GM23248 (cell line): ENCODE measurements at regions not wholly inside any gene's neighbourhood (a gene's known extent, or its start where the extent isn't known, plus 50 kb on each side); places are given as distances from the start of the nearest gene placed in this dataset.

Experiments used
- DNase-seq: peaks from one replicate; pipeline ENCODE4 v3.0.0-alpha.2; 2015
- H2AFZ ChIP-seq: fragments of 200-600 bp; sonication (generic); 2 replicates; pipeline ENCODE4 v1.6.1; 2016; ENCODE audit warnings: antibody characterized with exemption
- H3F3A ChIP-seq: fragments of 200-600 bp; sonication (generic); 2 replicates; pipeline ENCODE4 v1.6.1; 2016; ENCODE audit warnings: mild to moderate bottlenecking, antibody characterized with exemption, mixed run types; ENCODE audit not compliant: insufficient read depth
- H3K27ac ChIP-seq: fragments of 200-600 bp; sonication (generic); 2 replicates; pipeline ENCODE4 v1.5.1; 2016; ENCODE audit warnings: mild to moderate bottlenecking
- H3K27me3 ChIP-seq: fragments of 200-600 bp; sonication (generic); replicated peaks from 2 replicates; pipeline ENCODE4 v1.6.1; 2016; ENCODE audit warnings: mild to moderate bottlenecking; ENCODE audit not compliant: insufficient read depth
- H3K36me3 ChIP-seq: fragments of 200-600 bp; sonication (generic); 2 replicates; pipeline ENCODE4 v1.6.1; 2016; ENCODE audit warnings: low read depth, mild to moderate bottlenecking
- H3K4me1 ChIP-seq: fragments of 200-600 bp; sonication (generic); 2 replicates; pipeline ENCODE4 v1.6.1; 2016; ENCODE audit warnings: mild to moderate bottlenecking; ENCODE audit not compliant: insufficient read depth
- H3K4me2 ChIP-seq: fragments of 200-600 bp; sonication (generic); one replicate; pipeline ENCODE4 v1.6.1; 2016; ENCODE audit warnings: mild to moderate bottlenecking; ENCODE audit not compliant: unreplicated experiment
- H3K4me3 ChIP-seq: fragments of 200-600 bp; sonication (generic); 2 replicates; pipeline ENCODE4 v1.5.1; 2016; ENCODE audit warnings: mild to moderate bottlenecking
- H3K79me2 ChIP-seq: fragments of 200-600 bp; sonication (generic); 2 replicates; pipeline ENCODE4 v1.6.1; 2016; ENCODE audit warnings: mild to moderate bottlenecking; ENCODE audit not compliant: insufficient read depth
- H3K9ac ChIP-seq: fragments of 200-600 bp; sonication (generic); 2 replicates; pipeline ENCODE4 v1.6.1; 2016; ENCODE audit warnings: mild to moderate bottlenecking
- H3K9me2 ChIP-seq: fragments of 200-600 bp; sonication (generic); 2 replicates; pipeline ENCODE4 v1.6.1; 2016; ENCODE audit warnings: mixed run types, mild to moderate bottlenecking, moderate library complexity; ENCODE audit not compliant: insufficient read depth
- H3K9me3 ChIP-seq: fragments of 200-600 bp; sonication (generic); one replicate; pipeline ENCODE4 v1.6.1; 2017; ENCODE audit warnings: low read depth
- H4K20me1 ChIP-seq: fragments of 200-600 bp; sonication (generic); 2 replicates; pipeline ENCODE4 v1.6.0; 2016; ENCODE audit not compliant: insufficient read depth
- EZH2 ChIP-seq: fragments of 200-600 bp; sonication (generic); IDR thresholded peaks from 2 replicates; pipeline ENCODE4 v1.6.1; 2018; ENCODE audit warnings: antibody characterized with exemption, mild to moderate bottlenecking; ENCODE audit not compliant: insufficient read depth, poor library complexity, severe bottlenecking
- EZH2phosphoT487 ChIP-seq: fragments of 200-600 bp; sonication (generic); IDR thresholded peaks from 2 replicates; pipeline ENCODE4 v1.6.1; 2018; ENCODE audit warnings: antibody characterized with exemption, moderate library complexity, mild to moderate bottlenecking, low read depth; ENCODE audit not compliant: insufficient read depth
- WGBS, 2 experiments: methylation state at CpG; one replicate each; pipeline ENCODE4 v1.1.6; 2015 to 2017; ENCODE audit warnings: low lambda C conversion rate in 2 of 2, low coverage in 1 of 2; ENCODE audit errors: missing lambda C conversion rate in 2 of 2; 5-methylcytosine and 5-hydroxymethylcytosine counted together
- in situ Hi-C: fragments of 300-500 bp; cut with MboI; formaldehyde crosslinking; loops from 2 replicates; pipeline ENCODE4 v1.15.0; 2020

DNA sequence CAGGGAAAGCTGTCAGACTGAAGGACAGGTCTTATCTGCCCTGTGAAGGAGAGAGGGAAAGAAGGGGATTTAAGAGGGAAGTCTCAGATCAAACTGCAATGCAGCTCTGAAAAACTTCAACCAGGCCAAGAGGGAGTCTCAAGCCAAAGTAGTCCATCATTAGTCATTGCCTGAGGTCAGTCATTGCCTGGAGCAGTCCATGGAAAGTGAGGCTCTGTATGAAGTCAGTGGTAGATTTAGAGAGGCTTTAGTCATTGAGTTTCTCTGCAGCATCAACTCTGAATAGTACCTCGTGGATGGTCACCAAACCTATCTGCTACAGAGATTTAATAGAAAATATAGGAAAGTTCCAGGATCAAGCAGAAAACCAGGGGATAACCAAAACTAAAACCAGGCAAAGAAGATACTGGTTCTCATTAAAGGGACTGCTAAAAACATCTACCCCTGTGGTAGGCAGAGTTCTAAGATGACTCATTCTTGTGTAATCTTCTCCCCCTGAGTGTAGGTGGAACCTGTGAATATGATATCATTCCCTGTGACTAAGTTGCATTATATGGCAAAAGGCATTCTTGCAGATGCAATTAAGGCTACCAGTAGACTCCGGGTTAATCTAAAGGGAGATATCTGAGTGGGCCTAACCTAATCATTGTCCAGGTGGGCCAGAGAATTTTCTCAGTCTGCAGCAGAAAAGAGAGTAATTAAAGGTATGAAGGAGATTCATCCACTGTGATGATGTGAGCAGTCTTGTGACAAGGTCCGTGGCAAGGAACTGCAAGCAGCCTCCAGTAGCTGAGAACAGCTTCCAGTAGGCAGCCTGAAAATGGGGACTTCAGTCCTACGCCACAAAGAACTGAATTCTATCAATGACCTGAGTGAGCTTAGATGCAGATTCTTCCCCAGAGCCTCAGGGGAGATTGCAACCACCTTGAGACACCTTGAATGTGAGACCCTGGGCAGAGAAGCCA lies 123.1 kb downstream of the GALC start:
- Histone ChIP-seq H3K4me2 (peak overlapping the region; percentile 38), H3K9me2 (no peaks in the 10 kb centered on the region), H3K9ac (peak overlapping the region; percentile 29), H3K36me3 (no peaks in the 10 kb centered on the region), H3K79me2 (no peaks in the 10 kb centered on the region), H3K4me3 (peak overlapping the region; percentile 42), H3F3A (peaks cover 40% of the 10 kb centered on the region), H3K4me1 (peaks cover 37% of the 10 kb centered on the region), H3K27ac (peak overlapping the region; percentile 73), H2AFZ (0 out of 2 replicates have a peak overlapping the region, but pooled peaks have one; percentile 12), H3K9me3 (no peaks in the 10 kb centered on the region), H4K20me1 (no peaks in the 10 kb centered on the region), H3K27me3 (no peaks in the 10 kb centered on the region)
- in situ Hi-C loops: no loop called here
- TF ChIP-seq EZH2phosphoT487 (no peak), EZH2 (no peak)
- WGBS, 2 experiments: 35 to 37% methylated on average over 4 of the region's 4 CpGs
- DNase-seq: peak; percentile 95

- DNase-seq: no peak
- Histone ChIP-seq H3K79me2 (no peaks in the 10 kb centered on the region), H3K36me3 (no peaks in the 10 kb centered on the region), H2AFZ (no peak overlapping the region), H3K27me3 (no peaks in the 10 kb centered on the region), H3F3A (peaks cover 33% of the 10 kb centered on the region), H3K4me2 (peak overlapping the region; percentile 38), H3K9ac (peak overlapping the region; percentile 29), H3K9me2 (no peaks in the 10 kb centered on the region), H3K27ac (peak overlapping the region; percentile 73), H3K4me1 (peaks cover 27% of the 10 kb centered on the region), H3K4me3 (peak overlapping the region; percentile 2; the same call in 1 of the 2 replicates), H4K20me1 (no peaks in the 10 kb centered on the region), H3K9me3 (no peaks in the 10 kb centered on the region)
- in situ Hi-C loops: no loop called here
- no peak for TF ChIP-seq EZH2
- TF ChIP-seq EZH2phosphoT487: no peak
- 82 to 90% methylated on average over 3 of the region's 3 CpGs for WGBS, 2 experiments
Measured at GRCh38 chr14:87868920-87869319, 124.1 kb downstream of the GALC start.

DNA sequence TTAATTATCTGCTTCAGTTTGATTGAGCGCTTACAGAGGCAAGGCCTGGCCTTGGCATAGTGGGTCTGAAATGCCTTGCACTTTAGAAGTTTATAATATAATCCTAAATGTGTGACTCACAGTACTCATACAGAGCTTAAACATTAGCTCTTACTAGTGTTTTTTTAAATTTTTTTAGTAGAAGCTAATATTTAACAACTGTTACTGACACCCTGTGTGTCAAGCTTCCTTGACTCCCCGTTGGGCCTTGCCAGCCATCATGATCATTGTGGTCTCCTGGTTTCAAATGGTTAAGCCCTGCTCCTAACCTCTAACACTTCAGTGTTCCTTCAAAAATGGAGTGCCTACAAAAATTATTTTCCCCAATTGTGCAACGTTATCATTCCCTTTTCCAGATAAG lies 126.9 kb downstream of the GALC start:
- Histone ChIP-seq H4K20me1 (no peaks in the 10 kb centered on the region), H3K27ac (no peak overlapping the region), H3K27me3 (no peaks in the 10 kb centered on the region), H3K9ac (no peak overlapping the region), H3K4me3 (no peak overlapping the region), H3K36me3 (no peaks in the 10 kb centered on the region), H3K4me2 (no peak overlapping the region), H3K9me2 (no peaks in the 10 kb centered on the region), H2AFZ (no peak overlapping the region), H3K4me1 (peaks cover 20% of the 10 kb centered on the region), H3K79me2 (no peaks in the 10 kb centered on the region), H3K9me3 (no peaks in the 10 kb centered on the region), H3F3A (peaks cover 31% of the 10 kb centered on the region)
- no peak for DNase-seq
- 88 to 91% methylated on average over 3 of the region's 3 CpGs for WGBS, 2 experiments
- in situ Hi-C loops: no loop called here
- TF ChIP-seq EZH2phosphoT487: no peak
- TF ChIP-seq EZH2: no peak

GRCh38 chr14:87864356-87865270 lies 128.4 kb downstream of the GALC start:
- no peaks in the 10 kb centered on the region for H3K79me2 ChIP-seq
- no peaks in the 10 kb centered on the region for H3K9me3 ChIP-seq
- no peak overlapping the region for H3K4me2 ChIP-seq
- peaks cover 16% of the 10 kb centered on the region for H3F3A ChIP-seq
- no peak overlapping the region for H3K27ac ChIP-seq
- no peak overlapping the region for H2AFZ ChIP-seq
- no peak overlapping the region for H3K4me3 ChIP-seq
- DNase-seq: no peak
- no peaks in the 10 kb centered on the region for H3K9me2 ChIP-seq
- H3K36me3 ChIP-seq: no peaks in the 10 kb centered on the region
- no peak for TF ChIP-seq EZH2
- TF ChIP-seq EZH2phosphoT487: no peak
- H3K9ac ChIP-seq: no peak overlapping the region
- no peaks in the 10 kb centered on the region for H3K27me3 ChIP-seq
- WGBS, 2 experiments: 85 to 90% methylated on average over 7 of the region's 7 CpGs
- H3K4me1 ChIP-seq: peaks cover 9% of the 10 kb centered on the region
- H4K20me1 ChIP-seq: no peaks in the 10 kb centered on the region
- in situ Hi-C loops: no loop called here
